DND-41 (cell line): ENCODE measurements at regions not wholly inside any gene's neighbourhood (a gene's known extent, or its start where the extent isn't known, plus 50 kb on each side); places are given as distances from the start of the nearest gene placed in this dataset.
"Not testable (repeated sequence)": the region's sequence is repeated elsewhere in the genome, so short reads cannot be mapped to it uniquely, and the experiment has no call there.

ENCODE experiments used
- ATAC-seq: fragments of 200-7000 bp; cut with Tn5 transposase; 3 replicates; pipeline ENCODE4 v1.9.1; 2021; ENCODE audit warnings: low read depth; ENCODE audit not compliant: insufficient read depth
- DNase-seq: peaks from one replicate; pipeline ENCODE4 v3.0.0-alpha.2; 2020
- H2AFZ ChIP-seq: 2 replicates; pipeline ENCODE4 v1.6.0; 2012; ENCODE audit warnings: low read depth, low read length
- H3K27ac ChIP-seq: 2 replicates; pipeline ENCODE4 v1.5.1; 2012; ENCODE audit warnings: low read length, inconsistent platforms
- H3K27me3 ChIP-seq: fragments of 200-600 bp; sonication (generic); 2 replicates; pipeline ENCODE4 v1.6.0; 2012; ENCODE audit warnings: low read length, mild to moderate bottlenecking, inconsistent platforms; ENCODE audit not compliant: insufficient read depth, poor library complexity
- H3K36me3 ChIP-seq: 2 replicates; pipeline ENCODE4 v1.5.1; 2012; ENCODE audit warnings: low read length, inconsistent platforms; ENCODE audit not compliant: insufficient read depth
- H3K4me1 ChIP-seq: 2 replicates; pipeline ENCODE4 v1.5.1; 2012; ENCODE audit warnings: mild to moderate bottlenecking, low read length; ENCODE audit not compliant: insufficient read depth
- H3K4me2 ChIP-seq: 2 replicates; pipeline ENCODE4 v1.6.0; 2012; ENCODE audit warnings: mild to moderate bottlenecking, moderate library complexity, low read length, inconsistent platforms; ENCODE audit not compliant: insufficient read depth
- H3K4me3 ChIP-seq, 2 experiments: fragments of 200-600 bp in 1 of 2; shearing (Covaris generic) in 1 of 2; 2 replicates each; pipeline ENCODE4 v1.5.1; 2012 to 2016; ENCODE audit warnings: inconsistent platforms in 2 of 2, low read length in 2 of 2, mild to moderate bottlenecking in 2 of 2, low read depth in 1 of 2, moderate library complexity in 1 of 2
- H3K79me2 ChIP-seq: 2 replicates; pipeline ENCODE4 v1.6.0; 2012; ENCODE audit warnings: low read length, inconsistent platforms; ENCODE audit not compliant: insufficient read depth
- H3K9ac ChIP-seq: 2 replicates; pipeline ENCODE4 v1.6.0; 2012; ENCODE audit warnings: low read depth, mild to moderate bottlenecking, inconsistent platforms, low read length, moderate library complexity
- H3K9me3 ChIP-seq: 2 replicates; pipeline ENCODE4 v1.5.1; 2012; ENCODE audit warnings: low read length, moderate library complexity, mild to moderate bottlenecking, inconsistent platforms; ENCODE audit not compliant: insufficient read depth, severe bottlenecking
- H4K20me1 ChIP-seq: 2 replicates; pipeline ENCODE4 v1.6.0; 2012; ENCODE audit warnings: low read length; ENCODE audit not compliant: insufficient read depth
- CTCF ChIP-seq: IDR thresholded peaks from 2 replicates; pipeline ENCODE4 v1.5.1; 2012; ENCODE audit warnings: borderline replicate concordance, low read length, moderate library complexity, mild to moderate bottlenecking; ENCODE audit not compliant: poor library complexity, severe bottlenecking; ENCODE audit errors: extremely low read depth
- EZH2 ChIP-seq: IDR thresholded peaks from 3 replicates; pipeline ENCODE4 v1.6.1; 2012; ENCODE audit warnings: borderline replicate concordance, low read depth, mild to moderate bottlenecking, moderate library complexity, low read length, inconsistent platforms; ENCODE audit not compliant: severe bottlenecking

DNA sequence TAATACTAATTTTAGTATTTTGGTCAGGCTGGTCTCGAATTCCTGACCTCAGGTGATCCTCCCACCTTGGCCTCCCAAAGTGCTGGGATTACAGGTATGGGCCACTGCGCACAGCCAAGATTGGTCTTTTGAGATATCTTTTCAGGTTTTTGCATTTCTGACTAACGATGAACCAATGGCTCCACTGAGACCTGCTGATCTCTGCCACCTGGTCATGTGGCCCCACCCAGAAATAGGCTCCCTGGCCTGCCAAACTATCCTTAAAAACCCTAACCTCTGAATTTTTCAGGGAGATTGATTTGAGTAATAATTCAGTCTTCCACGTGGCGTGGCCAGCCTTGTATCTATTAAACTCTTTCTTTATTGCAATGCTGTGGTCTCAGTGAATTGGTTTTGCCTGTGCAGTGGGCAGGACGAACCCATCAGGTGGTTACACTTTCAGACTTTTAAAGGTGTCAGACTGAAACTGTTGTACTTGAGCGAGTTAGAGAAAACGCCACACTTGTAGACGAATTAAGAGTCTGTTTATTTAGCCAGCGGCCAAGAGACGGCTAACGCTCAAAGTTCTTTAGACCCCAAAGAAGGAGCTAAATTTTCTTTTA is 85.8 kb upstream of the MSH6 start:
- no peaks in the 10 kb centered on the region for H3K79me2 ChIP-seq
- no peak overlapping the region for H3K9ac ChIP-seq
- H3K27me3 ChIP-seq, result no peaks in the 10 kb centered on the region

GRCh38 chr2:47696478-47696831 is 86.5 kb upstream of the MSH6 start:
- H2AFZ ChIP-seq, result no peak overlapping the region
- H3K27me3 ChIP-seq, result no peaks in the 10 kb centered on the region
- H3K4me3 ChIP-seq, result no peak overlapping the region
- no peak overlapping the region for H3K27ac ChIP-seq
- no peaks in the 10 kb centered on the region for H3K79me2 ChIP-seq
- no peak for DNase-seq
- no peaks in the 10 kb centered on the region for H4K20me1 ChIP-seq
- no peak overlapping the region for H3K9ac ChIP-seq
- TF ChIP-seq EZH2, result no peak
- no peak for TF ChIP-seq CTCF
- no peak overlapping the region for H3K4me2 ChIP-seq
- no peaks in the 10 kb centered on the region for H3K36me3 ChIP-seq
- H3K9me3 ChIP-seq, result no peaks in the 10 kb centered on the region
- no peaks in the 10 kb centered on the region for H3K4me1 ChIP-seq
- ATAC-seq, result no peak

More for the DNA sequence above, 85.8 kb upstream of the MSH6 start:
- Histone ChIP-seq H3K4me1 (no peaks in the 10 kb centered on the region), H3K4me2 (no peak overlapping the region), H3K4me3 (no peak overlapping the region), H4K20me1 (no peaks in the 10 kb centered on the region), H3K9me3 (no peaks in the 10 kb centered on the region), H3K27ac (no peak overlapping the region), H3K36me3 (no peaks in the 10 kb centered on the region), H2AFZ (no peak overlapping the region)
- no peak for ATAC-seq
- no peak for DNase-seq
- TF ChIP-seq EZH2 (no peak), CTCF (no peak)

GRCh38 chr2:47695800-47696477 is 87.0 kb upstream of the MSH6 start:
- no peaks in the 10 kb centered on the region for H3K9me3 ChIP-seq
- DNase-seq, result no peak
- no peaks in the 10 kb centered on the region for H3K36me3 ChIP-seq
- H4K20me1 ChIP-seq, result no peaks in the 10 kb centered on the region
- no peak for ATAC-seq
- no peak overlapping the region for H3K4me3 ChIP-seq
- no peak overlapping the region for H2AFZ ChIP-seq
- no peaks in the 10 kb centered on the region for H3K4me1 ChIP-seq
- H3K4me2 ChIP-seq, result no peak overlapping the region
- TF ChIP-seq CTCF (no peak), EZH2 (no peak)
- H3K79me2 ChIP-seq, result no peaks in the 10 kb centered on the region
- no peaks in the 10 kb centered on the region for H3K27me3 ChIP-seq
- H3K27ac ChIP-seq, result no peak overlapping the region
- no peak overlapping the region for H3K9ac ChIP-seq

GRCh38 chr2:47694451-47694850 is 88.5 kb upstream of the MSH6 start:
- not testable (repeated sequence) for H3K9ac ChIP-seq, H3K79me2 ChIP-seq, H2AFZ ChIP-seq, H3K4me3 ChIP-seq, H3K4me2 ChIP-seq, H3K36me3 ChIP-seq, ATAC-seq, DNase-seq, H3K9me3 ChIP-seq, H3K4me1 ChIP-seq, H3K27me3 ChIP-seq, H3K27ac ChIP-seq, H4K20me1 ChIP-seq

- ATAC-seq, H3K9me3 ChIP-seq, H3K27ac ChIP-seq, H3K4me2 ChIP-seq, H3K79me2 ChIP-seq, H4K20me1 ChIP-seq, H3K36me3 ChIP-seq, H3K27me3 ChIP-seq, H2AFZ ChIP-seq, H3K9ac ChIP-seq, H3K4me3 ChIP-seq, DNase-seq: not testable (repeated sequence)
- H3K4me1 ChIP-seq, result peaks cover 12% of the 10 kb centered on the region
Observed at GRCh38 chr2:47690706-47691325, 92.1 kb upstream of the MSH6 start.
